IMR-90 (cell line): ENCODE measurements at regions not wholly inside any gene's neighbourhood (a gene's known extent, or its start where the extent isn't known, plus 50 kb on each side); places are given as distances from the start of the nearest gene placed in this dataset.

Experiments
- ATAC-seq: fragments of 200-7000 bp; cut with Tn5 transposase; 2 replicates; pipeline ENCODE4 v1.9.1; 2020; ENCODE audit warnings: low read depth, mild to moderate bottlenecking, moderate library complexity
- BruUV-seq: library from RNA; stranded (reverse); fragments of 400-500 nt; replicated peaks from 2 replicates; lab custom pipeline; 2021; lab: Mats Ljungman, UMichigan
- CTCF ChIA-PET: fragments of 300-600 bp; formaldehyde crosslinking; extraction: SDS; loops from one replicate; lab custom pipeline; 2021; ENCODE audit warnings: antibody characterized with exemption; lab: Yijun Ruan, JAX
- POLR2A ChIA-PET: fragments of 300-600 bp; sonication (Branson Sonifier 250); formaldehyde crosslinking; loops from one replicate; lab custom pipeline; 2022; ENCODE audit warnings: antibody characterized with exemption; ENCODE audit not compliant: unreplicated experiment; lab: Charles Lee
- DNase-seq: peaks from one replicate; pipeline ENCODE4 v3.0.0; 2013
- H2AFZ ChIP-seq: replicated peaks from 2 replicates; pipeline ENCODE3; 2013; ENCODE audit warnings: low read length, mild to moderate bottlenecking; ENCODE audit not compliant: poor library complexity
- H2AK5ac ChIP-seq: 2 replicates; pipeline ENCODE4 v1.6.1; 2013; ENCODE audit warnings: low read depth, low read length, inconsistent platforms
- H2AK9ac ChIP-seq: replicated peaks from 2 replicates; pipeline ENCODE3; 2013; ENCODE audit warnings: mild to moderate bottlenecking, low read depth, low read length, moderate library complexity; ENCODE audit not compliant: poor library complexity
- H2BK120ac ChIP-seq: 2 replicates; pipeline ENCODE4 v1.6.1; 2013; ENCODE audit warnings: low read depth, low read length, inconsistent platforms
- H2BK15ac ChIP-seq: 3 replicates; pipeline ENCODE4 v1.6.1; 2013; ENCODE audit warnings: low read depth, low read length, inconsistent platforms
- H2BK20ac ChIP-seq: 2 replicates; pipeline ENCODE4 v1.6.1; 2013; ENCODE audit warnings: low read depth, mild to moderate bottlenecking, inconsistent platforms, low read length, moderate library complexity
- H2BK5ac ChIP-seq: 2 replicates; pipeline ENCODE4 v1.6.1; 2013; ENCODE audit warnings: mild to moderate bottlenecking, low read depth, low read length, inconsistent platforms; ENCODE audit not compliant: poor library complexity, severe bottlenecking
- H3K14ac ChIP-seq: replicated peaks from 2 replicates; pipeline ENCODE4 v1.6.1; 2013; ENCODE audit warnings: low read depth, low read length, inconsistent platforms
- H3K18ac ChIP-seq: 2 replicates; pipeline ENCODE4 v1.6.1; 2013; ENCODE audit warnings: low read depth, low read length, control low read depth
- H3K23ac ChIP-seq: 2 replicates; pipeline ENCODE4 v1.6.1; 2013; ENCODE audit warnings: low read depth, low read length, inconsistent platforms
- H3K27ac ChIP-seq: 2 replicates; pipeline ENCODE4 v1.5.1; 2013; ENCODE audit warnings: mild to moderate bottlenecking, control low read depth, low read length; ENCODE audit not compliant: insufficient read depth
- H3K27me3 ChIP-seq: 2 replicates; pipeline ENCODE4 v1.6.1; 2013; ENCODE audit warnings: low read length; ENCODE audit not compliant: control insufficient read depth, insufficient read depth
- H3K36me3 ChIP-seq: 2 replicates; pipeline ENCODE4 v1.6.1; 2013; ENCODE audit warnings: low read length, mixed read lengths; ENCODE audit not compliant: control insufficient read depth, insufficient read depth
- H3K4ac ChIP-seq: 2 replicates; pipeline ENCODE4 v1.6.1; 2013; ENCODE audit warnings: low read depth, low read length, inconsistent platforms
- H3K4me1 ChIP-seq: 2 replicates; pipeline ENCODE4 v1.6.1; 2013; ENCODE audit warnings: low read length, mixed read lengths; ENCODE audit not compliant: control insufficient read depth, insufficient read depth
- H3K4me2 ChIP-seq: 2 replicates; pipeline ENCODE4 v1.6.1; 2013; ENCODE audit warnings: low read depth, mild to moderate bottlenecking, control low read depth, low read length, moderate library complexity
- H3K4me3 ChIP-seq: 2 replicates; pipeline ENCODE4 v1.5.1; 2013; ENCODE audit warnings: low read depth, mild to moderate bottlenecking, control low read depth, low read length, moderate library complexity; ENCODE audit not compliant: insufficient read depth
- H3K56ac ChIP-seq: 2 replicates; pipeline ENCODE4 v1.6.1; 2013; ENCODE audit warnings: low read length, inconsistent platforms; ENCODE audit not compliant: insufficient read depth; ENCODE audit errors: extremely low read depth
- H3K79me1 ChIP-seq, 2 experiments: 2 replicates each; pipeline ENCODE4 v1.6.1; 2013; ENCODE audit warnings: low read length in 2 of 2, inconsistent platforms in 1 of 2, low read depth in 1 of 2
- H3K9ac ChIP-seq: 2 replicates; pipeline ENCODE4 v1.6.1; 2013; ENCODE audit warnings: low read depth, low read length, control low read depth
- H3K9me1 ChIP-seq: 2 replicates; pipeline ENCODE4 v1.6.1; 2013; ENCODE audit warnings: low read length, inconsistent platforms; ENCODE audit not compliant: insufficient read depth
- H3K9me3 ChIP-seq: 2 replicates; pipeline ENCODE4 v1.6.1; 2013; ENCODE audit warnings: low read length; ENCODE audit not compliant: control insufficient read depth, insufficient read depth
- H4K20me1 ChIP-seq: 2 replicates; pipeline ENCODE4 v1.6.1; 2013; ENCODE audit warnings: low read length, inconsistent platforms; ENCODE audit not compliant: insufficient read depth
- H4K5ac ChIP-seq: 2 replicates; pipeline ENCODE4 v1.6.1; 2013; ENCODE audit warnings: mild to moderate bottlenecking, low read depth, low read length, control low read depth
- H4K8ac ChIP-seq, 2 experiments: 2 replicates each; pipeline ENCODE4 v1.6.1; 2013; ENCODE audit warnings: low read depth in 2 of 2, low read length in 2 of 2, control low read depth in 1 of 2, inconsistent platforms in 1 of 2
- H4K91ac ChIP-seq: 2 replicates; pipeline ENCODE4 v1.6.1; 2013; ENCODE audit warnings: low read depth, low read length, inconsistent platforms; ENCODE audit not compliant: insufficient read depth
- CHD1 ChIP-seq: IDR thresholded peaks from 2 replicates; pipeline ENCODE4 v1.6.1; 2012; ENCODE audit warnings: low read depth, low read length, improper control_type of control experiment
- CTCF ChIP-seq: conservative IDR thresholded peaks from 2 replicates; pipeline ENCODE4 v1.5.1; 2012; ENCODE audit warnings: mild to moderate bottlenecking, low read depth, low read length, improper control_type of control experiment
- FOS ChIP-seq: fragments of 150-350 bp; IDR thresholded peaks from 2 replicates; pipeline ENCODE4 v1.6.1; 2016; ENCODE audit warnings: low read depth, low read length
- MAFK ChIP-seq: IDR thresholded peaks from 2 replicates; pipeline ENCODE4 v1.6.1; 2012; ENCODE audit warnings: low read depth, low read length, improper control_type of control experiment
- MAZ ChIP-seq: IDR thresholded peaks from 2 replicates; pipeline ENCODE4 v1.6.1; 2012; ENCODE audit warnings: low read depth, mild to moderate bottlenecking, low read length, improper control_type of control experiment, moderate library complexity, borderline replicate concordance
- MXI1 ChIP-seq: IDR thresholded peaks from 2 replicates; pipeline ENCODE4 v1.6.1; 2012; ENCODE audit warnings: low read depth, mild to moderate bottlenecking, low read length, moderate library complexity, borderline replicate concordance
- NFE2L2 ChIP-seq: fragments of 150-350 bp; IDR thresholded peaks from 2 replicates; pipeline ENCODE4 v1.6.1; 2016; ENCODE audit warnings: low read depth, mild to moderate bottlenecking, low read length
- POLR2A ChIP-seq: IDR thresholded peaks from 2 replicates; pipeline ENCODE4 v1.6.1; 2012; ENCODE audit warnings: mild to moderate bottlenecking, low read depth, low read length
- RCOR1 ChIP-seq: IDR thresholded peaks from 2 replicates; pipeline ENCODE4 v1.6.1; 2012; ENCODE audit warnings: mild to moderate bottlenecking, low read length, improper control_type of control experiment; ENCODE audit not compliant: insufficient replicate concordance
- RFX5 ChIP-seq: IDR thresholded peaks from 2 replicates; pipeline ENCODE4 v1.8.0; 2012; ENCODE audit warnings: low read depth, mild to moderate bottlenecking, low read length, moderate library complexity
- SMC3 ChIP-seq: fragments of 150-350 bp; IDR thresholded peaks from 2 replicates; pipeline ENCODE4 v1.6.1; 2016; ENCODE audit warnings: low read depth, mild to moderate bottlenecking, antibody characterized with exemption, low read length, moderate library complexity
- WGBS, 2 experiments: methylation state at CpG; one replicate each; pipeline versions ENCODE4 v1.1.5 to v1.1.7; 2013; ENCODE audit warnings: missing lambda C conversion rate in 2 of 2; ENCODE audit not compliant: insufficient read length in 1 of 2; ENCODE audit errors: extremely low coverage in 2 of 2; 5-methylcytosine and 5-hydroxymethylcytosine counted together
- dilution Hi-C: fragments of 300-500 bp; cut with HindIII; formaldehyde crosslinking; loops from one replicate; pipeline ENCODE4 v1.14.3; 2018; ENCODE audit warnings: low sequenced_read_pairs; ENCODE audit not compliant: unreplicated experiment
- in situ Hi-C: fragments of 300-500 bp; cut with MboI; formaldehyde crosslinking; loops from 3 replicates; pipeline ENCODE4 v1.14.3; 2019; ENCODE audit warnings: low sequenced_read_pairs, inconsistent platforms, mixed read lengths
- intact Hi-C: fragments of 100-400 bp; cut with micrococcal nuclease; formaldehyde crosslinking; loops from 2 replicates; pipeline ENCODE4 v1.10.0; 2022
- TF ChIP-seq, protein P1 (sequence below): fragments of 150-350 bp; IDR thresholded peaks from 2 replicates; pipeline ENCODE4 v1.6.1; 2017; ENCODE audit warnings: mild to moderate bottlenecking, antibody characterized with exemption, low read length, low read depth

GRCh38 chr16:9695152-9695551 is 487.1 kb downstream of the GRIN2A start:
- H2AFZ ChIP-seq: no peak overlapping the region
- in situ Hi-C loops: no loop called here
- dilution Hi-C loops: no loop called here

More at GRCh38 chr16:9695152-9695551, 487.1 kb downstream of the GRIN2A start:
- H2AK9ac ChIP-seq: no peak overlapping the region
- H3K27ac ChIP-seq: no peak overlapping the region
- no peak overlapping the region for H2BK120ac ChIP-seq
- no peaks in the 10 kb centered on the region for H4K20me1 ChIP-seq
- ChIA-PET CTCF (no interaction called here), POLR2A (no interaction called here)
- no peak overlapping the region for H2BK5ac ChIP-seq
- no peak overlapping the region for H2AK5ac ChIP-seq
- peaks cover 8% of the 10 kb centered on the region; the same call in 1 of the 2 replicates for H3K9me3 ChIP-seq
- no peaks in the 10 kb centered on the region for H3K27me3 ChIP-seq
- H2BK20ac ChIP-seq: no peak overlapping the region
- no peak overlapping the region for H3K14ac ChIP-seq
- DNase-seq: no peak
- no peak overlapping the region for H4K5ac ChIP-seq
- H3K36me3 ChIP-seq: no peaks in the 10 kb centered on the region
- no peak overlapping the region for H4K91ac ChIP-seq
- no peak overlapping the region for H2BK15ac ChIP-seq
- no peak overlapping the region for H3K4ac ChIP-seq
- no peak for ATAC-seq
- H3K18ac ChIP-seq: no peak overlapping the region
- H3K79me1 ChIP-seq: no peaks in the 10 kb centered on the region
- intact Hi-C loops: no loop called here
- H3K56ac ChIP-seq: no peak overlapping the region
- no peak overlapping the region for H3K4me3 ChIP-seq
- TF ChIP-seq RFX5 (no peak), RCOR1 (no peak), SMC3 (no peak), MAFK (no peak), CTCF (no peak), FOS (no peak), MAZ (no peak), POLR2A (no peak), CHD1 (no peak), NFE2L2 (no peak), MXI1 (no peak)
- TF ChIP-seq, protein P1, sequence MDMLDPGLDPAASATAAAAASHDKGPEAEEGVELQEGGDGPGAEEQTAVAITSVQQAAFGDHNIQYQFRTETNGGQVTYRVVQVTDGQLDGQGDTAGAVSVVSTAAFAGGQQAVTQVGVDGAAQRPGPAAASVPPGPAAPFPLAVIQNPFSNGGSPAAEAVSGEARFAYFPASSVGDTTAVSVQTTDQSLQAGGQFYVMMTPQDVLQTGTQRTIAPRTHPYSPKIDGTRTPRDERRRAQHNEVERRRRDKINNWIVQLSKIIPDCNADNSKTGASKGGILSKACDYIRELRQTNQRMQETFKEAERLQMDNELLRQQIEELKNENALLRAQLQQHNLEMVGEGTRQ: no peak
- H3K9ac ChIP-seq: no peak overlapping the region
- BruUV-seq: no TSS peak
- H3K4me1 ChIP-seq: no peaks in the 10 kb centered on the region
- no peak overlapping the region for H4K8ac ChIP-seq
- H3K4me2 ChIP-seq: no peak overlapping the region
- H3K23ac ChIP-seq: no peak overlapping the region
- H3K9me1 ChIP-seq: no peaks in the 10 kb centered on the region
- WGBS, 2 experiments: no CpG with 5 or more reads among the region's 3 CpGs
